ENCODE measurements at regions not wholly inside any gene's neighbourhood (a gene's known extent, or its start where the extent isn't known, plus 50 kb on each side); places are given as distances from the start of the nearest gene placed in this dataset.

GRCh38 chr5:27598576-27598975 is 560.2 kb upstream of the CDH9 start:
- Histone ChIP-seq H3K9me3 (ENCODE audit: control insufficient read depth, insufficient read depth, low read length) (no peaks in the 10 kb centered on the region), H3K27me3 (ENCODE audit: control insufficient read depth, insufficient read depth, low read length) (no peaks in the 10 kb centered on the region), H3K36me3 (ENCODE audit: control insufficient read depth, insufficient read depth, low read length) (no peaks in the 10 kb centered on the region), H3K4me3 (ENCODE audit: low read depth, low read length) (no peak overlapping the region), H3K9ac (ENCODE audit: low read depth, low read length) (no peak overlapping the region), H3K4me1 (ENCODE audit: control insufficient read depth, insufficient read depth, low read length) (no peaks in the 10 kb centered on the region)

- Histone ChIP-seq H3K36me3 (ENCODE audit: control insufficient read depth, insufficient read depth, low read length) (no peaks in the 10 kb centered on the region), H3K9me3 (ENCODE audit: control insufficient read depth, insufficient read depth, low read length) (no peaks in the 10 kb centered on the region), H3K4me3 (ENCODE audit: low read depth, low read length) (no peak overlapping the region), H3K9ac (ENCODE audit: low read depth, low read length) (no peak overlapping the region), H3K4me1 (ENCODE audit: control insufficient read depth, insufficient read depth, low read length) (no peaks in the 10 kb centered on the region), H3K27me3 (ENCODE audit: control insufficient read depth, insufficient read depth, low read length) (no peaks in the 10 kb centered on the region)
Observed at GRCh38 chr5:27594141-27594540, 555.8 kb upstream of the CDH9 start.

DNA sequence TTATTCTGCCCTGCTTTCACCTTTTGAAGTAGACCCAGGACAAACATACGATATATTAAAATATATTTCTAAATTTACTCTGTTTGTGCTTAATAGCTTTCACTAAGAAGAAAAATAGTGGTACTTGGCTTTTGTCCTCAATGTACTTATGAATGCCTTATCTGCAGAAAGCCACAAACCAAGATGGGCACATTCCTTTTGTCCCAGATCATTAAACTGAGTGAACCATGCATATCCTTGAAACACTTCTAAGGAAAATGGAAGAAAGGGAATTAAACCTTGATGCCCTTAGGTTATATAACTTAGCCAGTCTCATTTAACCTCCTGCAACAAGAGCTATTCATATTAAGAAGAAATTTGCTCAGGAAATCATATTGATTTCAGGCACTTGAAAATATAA is 553.8 kb upstream of the CDH9 start:
- no peaks in the 10 kb centered on the region for H3K27me3 ChIP-seq (ENCODE audit: control insufficient read depth, insufficient read depth, low read length)
- H3K4me3 ChIP-seq (ENCODE audit: low read depth, low read length), result no peak overlapping the region
- no peaks in the 10 kb centered on the region for H3K36me3 ChIP-seq (ENCODE audit: control insufficient read depth, insufficient read depth, low read length)
- no peaks in the 10 kb centered on the region for H3K9me3 ChIP-seq (ENCODE audit: control insufficient read depth, insufficient read depth, low read length)
- H3K9ac ChIP-seq (ENCODE audit: low read depth, low read length), result no peak overlapping the region
- no peaks in the 10 kb centered on the region for H3K4me1 ChIP-seq (ENCODE audit: control insufficient read depth, insufficient read depth, low read length)

- Histone ChIP-seq H3K9ac (ENCODE audit: low read depth, low read length) (no peak overlapping the region), H3K9me3 (ENCODE audit: control insufficient read depth, insufficient read depth, low read length) (no peaks in the 10 kb centered on the region), H3K36me3 (ENCODE audit: control insufficient read depth, insufficient read depth, low read length) (no peaks in the 10 kb centered on the region), H3K4me3 (ENCODE audit: low read depth, low read length) (no peak overlapping the region), H3K4me1 (ENCODE audit: control insufficient read depth, insufficient read depth, low read length) (no peaks in the 10 kb centered on the region), H3K27me3 (ENCODE audit: control insufficient read depth, insufficient read depth, low read length) (no peaks in the 10 kb centered on the region)
Observed at GRCh38 chr5:27590503-27590902, 552.1 kb upstream of the CDH9 start.

DNA sequence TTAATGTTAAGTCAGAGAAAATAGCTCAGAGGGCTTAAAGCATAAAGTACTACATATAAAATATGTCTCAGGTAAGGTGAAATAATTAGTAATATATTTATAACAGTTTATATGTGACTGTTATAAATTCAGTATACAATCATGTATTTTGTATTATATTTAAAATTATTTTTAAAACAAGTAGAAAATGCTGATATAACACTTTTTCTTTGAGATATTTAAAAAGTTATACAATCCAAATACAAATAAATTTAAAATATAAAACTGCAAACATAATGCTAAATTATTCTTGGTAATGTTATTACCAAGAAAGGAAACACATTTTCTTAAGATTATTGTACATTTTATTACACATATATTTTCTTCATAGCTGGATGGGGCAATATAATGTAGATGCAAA is 539.9 kb upstream of the CDH9 start:
- no peaks in the 10 kb centered on the region for H3K27me3 ChIP-seq (ENCODE audit: control insufficient read depth, insufficient read depth, low read length)
- no peaks in the 10 kb centered on the region for H3K9me3 ChIP-seq (ENCODE audit: control insufficient read depth, insufficient read depth, low read length)
- H3K9ac ChIP-seq (ENCODE audit: low read depth, low read length), result no peak overlapping the region
- H3K36me3 ChIP-seq (ENCODE audit: control insufficient read depth, insufficient read depth, low read length), result no peaks in the 10 kb centered on the region
- no peaks in the 10 kb centered on the region for H3K4me1 ChIP-seq (ENCODE audit: control insufficient read depth, insufficient read depth, low read length)
- H3K4me3 ChIP-seq (ENCODE audit: low read depth, low read length), result no peak overlapping the region

DNA sequence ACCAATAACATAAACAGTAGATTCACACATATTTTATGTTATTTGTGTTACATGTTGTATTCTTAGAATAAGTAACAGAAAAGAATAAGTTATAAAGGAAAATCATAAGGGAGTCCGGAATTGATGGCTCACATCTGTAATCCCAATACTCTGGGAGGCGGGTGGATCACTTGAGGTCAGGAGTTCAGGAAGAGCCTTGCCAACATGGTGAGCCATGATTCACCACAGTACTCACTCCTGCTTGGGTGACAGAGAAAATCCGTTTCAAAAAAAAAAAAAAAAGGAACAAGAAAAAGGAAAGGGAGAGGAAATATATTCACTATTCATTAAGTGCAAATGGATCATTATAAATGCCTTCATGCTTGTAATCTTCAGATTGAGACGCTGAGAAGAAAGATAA is 533.3 kb upstream of the CDH9 start:
- no peaks in the 10 kb centered on the region for H3K4me1 ChIP-seq (ENCODE audit: control insufficient read depth, insufficient read depth, low read length)
- no peak overlapping the region for H3K4me3 ChIP-seq (ENCODE audit: low read depth, low read length)
- H3K9me3 ChIP-seq (ENCODE audit: control insufficient read depth, insufficient read depth, low read length), result no peaks in the 10 kb centered on the region
- H3K36me3 ChIP-seq (ENCODE audit: control insufficient read depth, insufficient read depth, low read length), result no peaks in the 10 kb centered on the region
- no peak overlapping the region for H3K9ac ChIP-seq (ENCODE audit: low read depth, low read length)
- H3K27me3 ChIP-seq (ENCODE audit: control insufficient read depth, insufficient read depth, low read length), result no peaks in the 10 kb centered on the region

DNA sequence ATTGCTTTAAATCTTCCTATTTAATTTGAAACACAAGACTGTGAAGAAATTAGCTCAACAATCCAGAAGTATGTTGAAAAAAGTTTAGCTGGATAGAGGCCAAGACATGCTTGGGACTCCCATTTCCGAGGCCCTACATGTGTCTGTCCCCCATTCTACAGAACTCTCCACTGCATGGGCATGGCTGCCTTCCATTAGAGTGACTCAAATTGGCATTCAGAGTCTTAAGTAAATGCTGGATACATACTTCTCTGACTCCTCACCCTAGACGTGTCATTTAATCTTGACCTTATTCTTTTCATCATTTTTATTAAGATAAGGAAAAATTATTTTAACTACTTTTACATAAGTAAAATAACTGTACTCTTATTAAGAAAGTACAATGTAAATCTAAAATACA is 530.4 kb upstream of the CDH9 start:
- no peaks in the 10 kb centered on the region for H3K4me1 ChIP-seq (ENCODE audit: control insufficient read depth, insufficient read depth, low read length)
- no peak overlapping the region for H3K9ac ChIP-seq (ENCODE audit: low read depth, low read length)
- H3K4me3 ChIP-seq (ENCODE audit: low read depth, low read length), result no peak overlapping the region
- no peaks in the 10 kb centered on the region for H3K9me3 ChIP-seq (ENCODE audit: control insufficient read depth, insufficient read depth, low read length)
- H3K36me3 ChIP-seq (ENCODE audit: control insufficient read depth, insufficient read depth, low read length), result no peaks in the 10 kb centered on the region
- no peaks in the 10 kb centered on the region for H3K27me3 ChIP-seq (ENCODE audit: control insufficient read depth, insufficient read depth, low read length)

DNA sequence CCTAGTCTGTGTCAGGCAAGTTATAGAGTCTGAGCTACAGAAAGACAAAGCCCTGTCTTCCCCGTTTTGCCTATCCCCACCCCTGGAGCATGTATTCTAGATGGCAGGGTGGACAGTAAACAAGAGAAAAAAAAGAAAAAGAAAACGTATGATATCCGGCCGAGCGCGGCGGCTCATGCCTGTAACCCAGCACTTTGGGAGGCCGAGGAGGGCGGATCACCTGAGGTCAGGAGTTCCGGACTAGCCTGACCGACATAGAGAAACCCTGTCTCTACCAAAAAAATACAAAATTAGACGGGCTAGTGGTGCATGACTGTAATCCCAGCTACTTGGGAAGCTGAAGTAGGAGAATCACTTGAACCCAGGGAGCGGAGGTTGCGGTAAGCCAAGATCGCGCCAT is 523.0 kb upstream of the CDH9 start:
- H3K9ac ChIP-seq (ENCODE audit: low read depth, low read length), result no peak overlapping the region
- H3K4me3 ChIP-seq (ENCODE audit: low read depth, low read length), result no peak overlapping the region
- H3K36me3 ChIP-seq (ENCODE audit: control insufficient read depth, insufficient read depth, low read length), result no peaks in the 10 kb centered on the region
- H3K9me3 ChIP-seq (ENCODE audit: control insufficient read depth, insufficient read depth, low read length), result no peaks in the 10 kb centered on the region
- no peaks in the 10 kb centered on the region for H3K27me3 ChIP-seq (ENCODE audit: control insufficient read depth, insufficient read depth, low read length)
- no peaks in the 10 kb centered on the region for H3K4me1 ChIP-seq (ENCODE audit: control insufficient read depth, insufficient read depth, low read length)

DNA sequence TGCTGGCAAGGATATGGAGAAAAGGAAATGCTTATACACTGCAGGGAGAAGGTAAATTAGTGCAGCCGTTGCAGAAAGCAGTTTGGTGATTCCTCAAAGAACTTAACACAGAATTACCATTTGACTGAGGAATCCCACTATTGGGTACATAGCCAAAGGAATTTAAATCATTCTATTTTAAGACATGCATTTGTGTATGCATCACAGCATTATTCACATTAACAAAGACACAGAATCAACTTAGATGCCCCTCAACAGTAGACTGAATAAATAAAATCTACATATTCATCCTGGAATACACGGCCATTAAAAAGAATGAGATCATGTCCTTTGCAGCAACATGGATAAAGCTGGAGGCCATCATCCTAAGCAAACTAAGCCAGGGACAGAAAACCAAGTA is 510.1 kb upstream of the CDH9 start:
- Histone ChIP-seq H3K27me3 (ENCODE audit: control insufficient read depth, insufficient read depth, low read length) (no peaks in the 10 kb centered on the region), H3K9me3 (ENCODE audit: control insufficient read depth, insufficient read depth, low read length) (no peaks in the 10 kb centered on the region), H3K9ac (ENCODE audit: low read depth, low read length) (no peak overlapping the region), H3K4me3 (ENCODE audit: low read depth, low read length) (no peak overlapping the region), H3K36me3 (ENCODE audit: control insufficient read depth, insufficient read depth, low read length) (no peaks in the 10 kb centered on the region), H3K4me1 (ENCODE audit: control insufficient read depth, insufficient read depth, low read length) (peaks cover 10% of the 10 kb centered on the region)

DNA sequence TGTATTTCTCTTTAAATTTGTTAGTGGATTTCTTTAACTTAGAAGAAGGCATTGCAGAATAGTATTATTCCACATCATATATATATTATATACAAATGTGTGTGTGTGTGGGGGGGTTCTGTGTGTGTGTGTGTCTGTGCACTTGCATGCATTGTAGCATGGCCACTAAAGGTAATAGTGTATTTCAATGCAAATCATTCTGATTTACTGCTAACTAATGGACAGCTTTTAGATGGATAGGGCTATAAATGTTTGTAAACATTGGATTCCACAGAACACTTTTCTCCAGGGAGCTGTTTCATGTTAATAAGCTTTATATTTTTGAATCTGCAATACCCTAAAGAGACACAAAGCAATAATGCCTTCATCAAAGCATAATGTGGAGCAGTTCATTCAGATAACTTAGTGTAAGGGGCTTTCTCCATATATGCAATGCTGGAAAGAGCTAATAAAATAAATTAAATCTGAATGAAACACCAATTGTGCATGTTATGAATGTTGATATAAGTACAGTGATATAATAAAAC is 496.7 kb upstream of the CDH9 start:
- Histone ChIP-seq H3K36me3 (ENCODE audit: control insufficient read depth, insufficient read depth, low read length) (no peaks in the 10 kb centered on the region), H3K9ac (ENCODE audit: low read depth, low read length) (no peak overlapping the region), H3K4me1 (ENCODE audit: control insufficient read depth, insufficient read depth, low read length) (no peaks in the 10 kb centered on the region), H3K27me3 (ENCODE audit: control insufficient read depth, insufficient read depth, low read length) (no peaks in the 10 kb centered on the region), H3K4me3 (ENCODE audit: low read depth, low read length) (no peak overlapping the region), H3K9me3 (ENCODE audit: control insufficient read depth, insufficient read depth, low read length) (no peaks in the 10 kb centered on the region)

- no peaks in the 10 kb centered on the region for H3K27me3 ChIP-seq (ENCODE audit: control insufficient read depth, insufficient read depth, low read length)
- H3K36me3 ChIP-seq (ENCODE audit: control insufficient read depth, insufficient read depth, low read length), result no peaks in the 10 kb centered on the region
- H3K9me3 ChIP-seq (ENCODE audit: control insufficient read depth, insufficient read depth, low read length), result no peaks in the 10 kb centered on the region
- H3K4me1 ChIP-seq (ENCODE audit: control insufficient read depth, insufficient read depth, low read length), result no peaks in the 10 kb centered on the region
- H3K4me3 ChIP-seq (ENCODE audit: low read depth, low read length), result no peak overlapping the region
- no peak overlapping the region for H3K9ac ChIP-seq (ENCODE audit: low read depth, low read length)
Observed at GRCh38 chr5:27532305-27532704, 493.9 kb upstream of the CDH9 start.

- H3K4me1 ChIP-seq (ENCODE audit: control insufficient read depth, insufficient read depth, low read length), result no peaks in the 10 kb centered on the region
- H3K36me3 ChIP-seq (ENCODE audit: control insufficient read depth, insufficient read depth, low read length), result no peaks in the 10 kb centered on the region
- H3K27me3 ChIP-seq (ENCODE audit: control insufficient read depth, insufficient read depth, low read length), result no peaks in the 10 kb centered on the region
- H3K9ac ChIP-seq (ENCODE audit: low read depth, low read length), result no peak overlapping the region
- no peak overlapping the region for H3K4me3 ChIP-seq (ENCODE audit: low read depth, low read length)
- H3K9me3 ChIP-seq (ENCODE audit: control insufficient read depth, insufficient read depth, low read length), result no peaks in the 10 kb centered on the region
Observed at GRCh38 chr5:27524515-27524914, 486.1 kb upstream of the CDH9 start.

DNA sequence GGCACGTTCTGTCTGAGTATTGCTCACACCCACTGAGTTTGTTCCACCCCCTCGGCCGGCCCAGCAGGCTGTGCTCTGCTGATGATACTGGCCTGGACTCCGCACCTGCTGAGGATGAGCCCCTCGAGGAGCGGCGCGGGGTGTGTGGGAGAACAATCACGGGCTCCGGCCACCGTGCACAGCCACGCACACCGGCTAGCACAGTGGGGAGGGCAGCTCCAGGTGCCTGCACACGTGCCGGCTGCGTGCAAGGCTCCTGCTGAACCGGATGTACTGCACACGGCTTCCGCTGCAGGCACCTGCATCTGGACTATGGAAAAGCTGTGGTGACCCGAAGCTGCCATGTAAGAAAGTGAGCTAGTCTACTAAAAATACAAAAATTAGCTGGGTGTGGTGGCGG is 485.2 kb upstream of the CDH9 start:
- Histone ChIP-seq H3K27me3 (ENCODE audit: control insufficient read depth, insufficient read depth, low read length) (no peaks in the 10 kb centered on the region), H3K9me3 (ENCODE audit: control insufficient read depth, insufficient read depth, low read length) (no peaks in the 10 kb centered on the region), H3K4me3 (ENCODE audit: low read depth, low read length) (no peak overlapping the region), H3K4me1 (ENCODE audit: control insufficient read depth, insufficient read depth, low read length) (no peaks in the 10 kb centered on the region), H3K9ac (ENCODE audit: low read depth, low read length) (no peak overlapping the region), H3K36me3 (ENCODE audit: control insufficient read depth, insufficient read depth, low read length) (no peaks in the 10 kb centered on the region)
